Fibroblast of skin of abdomen (primary cell): ENCODE measurements at regions not wholly inside any gene's neighbourhood (a gene's known extent, or its start where the extent isn't known, plus 50 kb on each side); places are given as distances from the start of the nearest gene placed in this dataset.

Source experiments
- DNase-seq: peaks from one replicate; pipeline ENCODE4 v3.0.0-alpha.2; 2013

DNA sequence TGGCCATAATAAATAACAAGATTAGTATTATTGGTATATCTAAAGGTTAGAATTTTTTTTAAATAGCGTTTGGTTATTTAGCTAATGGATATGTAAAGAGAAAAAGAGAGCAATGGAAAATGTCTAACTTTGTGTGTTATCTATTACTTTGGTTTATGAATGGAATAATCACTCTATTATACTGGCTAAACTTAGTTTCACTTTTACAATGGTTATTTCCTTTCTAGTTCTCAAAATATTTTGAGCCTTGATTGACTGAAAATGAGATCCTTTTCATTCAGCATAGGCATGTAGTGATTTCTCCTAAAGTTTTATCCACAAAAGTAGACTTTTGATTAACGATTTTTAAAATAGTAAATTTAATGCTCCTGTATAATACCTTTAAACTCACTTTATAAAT lies 51.6 kb upstream of the MLIP start:
- DNase-seq, result no peak

DNA sequence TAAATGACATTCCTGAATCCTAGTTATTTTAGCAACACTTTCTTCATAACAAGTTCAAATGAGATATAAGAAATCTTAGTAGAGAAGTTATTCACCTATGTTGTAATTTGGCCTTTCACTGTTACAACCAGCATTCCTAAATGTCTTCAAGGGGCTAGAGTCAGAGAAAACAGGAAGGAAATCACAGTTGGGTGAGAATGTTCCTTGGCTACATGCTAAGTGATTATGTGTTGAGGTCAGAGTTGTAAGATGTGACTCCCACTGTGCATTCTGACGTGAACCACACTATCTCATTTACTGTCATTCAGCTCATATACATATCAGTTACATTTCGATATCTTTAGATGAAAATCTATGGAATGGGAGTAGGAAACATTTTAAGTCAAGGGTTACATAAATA lies 51.0 kb upstream of the MLIP start:
- DNase-seq, result peak; percentile 49
